COLO829 (cell line): ENCODE measurements at regions not wholly inside any gene's neighbourhood (a gene's known extent, or its start where the extent isn't known, plus 50 kb on each side); places are given as distances from the start of the nearest gene placed in this dataset.
"Not testable (repeated sequence)": the region's sequence is repeated elsewhere in the genome, so short reads cannot be mapped to it uniquely, and the experiment has no call there.

Source experiments
- DNase-seq: peaks from one replicate; pipeline ENCODE4 v3.0.0; 2012; ENCODE audit warnings: low spot score

DNA sequence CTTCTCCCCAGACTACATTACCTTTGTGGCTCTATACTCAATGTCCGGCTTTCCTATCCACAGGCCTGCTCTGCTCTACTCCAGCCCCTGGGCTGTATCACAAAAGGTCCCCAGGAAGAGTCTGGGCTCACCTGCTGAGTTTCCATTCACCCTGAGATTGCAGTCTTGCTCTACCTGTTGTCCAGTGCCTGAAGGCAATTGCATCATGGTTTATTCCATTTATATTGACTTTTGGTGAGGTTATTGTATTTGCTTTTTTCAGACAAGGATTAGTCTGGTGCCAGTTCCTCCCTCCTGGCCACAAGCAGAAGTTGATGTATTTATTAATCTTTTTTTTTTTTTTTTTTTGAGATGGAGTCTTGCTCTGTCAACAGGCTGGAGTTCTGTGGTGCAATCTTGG lies 273.1 kb downstream of the XPNPEP1 start:
- no peak for DNase-seq

GRCh38 chr10:109647627-109648026 lies 275.7 kb downstream of the XPNPEP1 start:
- no peak for DNase-seq

GRCh38 chr10:109633846-109634245 lies 289.5 kb downstream of the XPNPEP1 start:
- no peak for DNase-seq

DNA sequence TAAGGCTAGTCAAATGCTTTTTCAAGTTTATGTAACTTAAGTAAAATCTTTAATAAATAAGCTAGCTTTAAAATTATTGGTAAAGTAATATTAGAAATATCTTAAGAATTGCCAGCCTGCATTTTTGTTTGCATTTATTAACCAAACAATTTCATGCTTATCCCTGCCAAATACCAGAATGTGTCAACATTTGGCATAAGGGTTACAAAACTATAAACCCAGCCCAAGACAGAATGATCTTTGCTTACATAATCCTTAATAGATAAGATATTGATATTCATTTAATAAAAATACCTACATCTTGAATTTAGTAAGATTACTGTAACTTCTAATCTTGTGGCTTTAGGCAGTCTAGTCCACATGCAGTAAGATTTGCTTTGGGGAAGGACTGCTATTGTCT lies 290.3 kb downstream of the XPNPEP1 start:
- not testable (repeated sequence) for DNase-seq

DNA sequence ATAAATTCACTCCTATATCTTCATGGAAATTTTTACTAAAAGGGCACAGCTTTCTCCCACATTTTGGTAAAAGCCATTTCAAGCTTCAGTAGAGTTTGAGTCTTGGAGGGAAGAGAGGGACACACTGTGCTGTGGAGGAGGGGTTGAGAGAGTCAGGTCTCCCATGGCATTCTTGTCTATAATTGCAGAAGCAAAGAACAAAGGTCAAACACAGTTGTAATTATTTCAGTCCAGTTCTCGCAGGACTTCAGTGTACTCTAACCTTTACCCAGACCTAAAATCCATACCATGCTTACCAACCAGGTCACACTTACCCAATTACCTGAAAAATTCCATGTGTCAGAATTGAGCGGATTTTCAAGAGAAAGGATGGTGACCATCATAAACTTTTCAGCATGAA lies 298.4 kb downstream of the XPNPEP1 start:
- DNase-seq = no peak

DNA sequence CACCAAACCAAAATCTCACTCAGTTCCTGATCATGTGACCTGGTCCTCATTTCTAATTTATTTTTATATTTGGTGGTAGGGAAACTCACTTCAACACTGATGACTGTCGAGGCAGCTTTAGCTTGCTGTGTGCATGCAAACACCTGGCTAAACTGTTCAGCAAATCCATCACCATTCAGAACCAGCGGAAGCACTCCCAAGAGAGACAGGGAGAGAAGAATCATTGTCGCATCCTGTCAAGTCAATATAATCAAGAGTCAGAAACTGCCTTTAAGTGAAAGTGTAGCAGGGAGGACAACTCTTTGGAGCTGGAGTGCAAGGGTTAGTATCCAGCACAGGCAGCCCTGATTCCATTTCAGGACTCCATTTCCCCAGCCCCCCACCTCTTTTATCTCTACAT lies 300.7 kb downstream of the XPNPEP1 start:
- no peak for DNase-seq

DNA sequence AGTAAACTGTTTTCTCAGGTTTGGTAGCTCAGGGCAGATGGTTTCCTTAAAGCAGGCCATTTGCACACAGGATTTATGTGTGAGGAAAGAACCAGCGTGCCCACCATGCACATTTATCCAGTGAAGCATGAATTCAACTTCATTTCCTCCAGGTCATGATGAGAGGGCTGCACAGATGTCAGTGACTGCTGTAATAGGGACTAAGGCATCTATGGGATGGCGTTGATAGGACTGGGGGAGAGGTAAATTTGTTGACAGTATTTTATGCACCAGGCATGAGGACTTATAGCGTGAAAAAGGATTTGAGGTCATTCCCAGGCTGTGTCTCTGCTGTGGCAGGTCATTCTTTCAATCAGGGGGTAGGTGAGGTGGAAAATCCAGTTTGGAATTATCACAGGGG lies 302.9 kb downstream of the XPNPEP1 start:
- no peak for DNase-seq

- DNase-seq = no peak
Observed at GRCh38 chr10:109619914-109620313, 303.4 kb downstream of the XPNPEP1 start.

GRCh38 chr10:109618748-109619147 lies 304.6 kb downstream of the XPNPEP1 start:
- no peak for DNase-seq

GRCh38 chr10:109618301-109618700 lies 305.0 kb downstream of the XPNPEP1 start:
- DNase-seq = no peak

- peak; percentile 6 for DNase-seq
Observed at GRCh38 chr10:109616359-109616980, 306.8 kb downstream of the XPNPEP1 start.

DNA sequence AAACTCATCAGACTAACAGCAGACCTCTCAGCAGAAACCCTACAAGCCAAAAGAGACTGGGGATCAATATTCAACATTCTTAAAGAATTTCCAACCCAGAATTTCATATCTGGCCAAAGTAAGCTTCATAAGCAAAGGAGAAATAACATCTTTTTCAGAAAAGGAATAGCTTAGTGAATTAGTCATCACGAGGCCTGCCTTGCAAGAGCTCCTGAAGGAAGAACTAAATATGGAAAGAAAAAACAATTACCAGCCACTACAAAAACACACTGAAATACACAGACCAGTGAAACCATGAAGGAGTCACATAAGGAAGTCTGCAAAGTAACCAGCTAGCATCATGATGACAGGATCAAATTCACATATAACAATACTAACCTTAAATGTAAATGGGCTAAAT lies 328.0 kb downstream of the XPNPEP1 start:
- not testable (repeated sequence) for DNase-seq

- DNase-seq = no peak
Observed at GRCh38 chr10:109593682-109594081, 329.6 kb downstream of the XPNPEP1 start.

DNA sequence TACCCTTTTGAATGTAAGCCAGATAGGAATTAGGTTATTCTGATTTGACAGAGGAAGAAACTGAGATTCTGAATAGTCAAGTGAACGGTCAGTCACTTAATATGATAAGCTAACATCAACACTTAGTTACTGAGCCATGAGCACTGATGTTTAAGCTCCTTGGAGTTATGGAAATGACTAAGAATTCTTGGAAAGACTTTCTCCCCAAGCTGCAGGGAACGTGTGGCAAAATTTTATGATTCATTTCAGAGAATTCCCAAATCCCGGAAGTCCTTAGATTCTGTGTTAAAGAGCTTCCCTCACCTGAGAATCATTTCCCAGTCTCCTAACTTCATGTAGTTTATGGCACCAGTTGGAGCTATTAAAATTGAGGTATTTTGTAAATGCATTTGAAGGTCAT lies 330.9 kb downstream of the XPNPEP1 start:
- no peak for DNase-seq

- DNase-seq = no peak
Observed at GRCh38 chr10:109591601-109592000, 331.7 kb downstream of the XPNPEP1 start.

DNA sequence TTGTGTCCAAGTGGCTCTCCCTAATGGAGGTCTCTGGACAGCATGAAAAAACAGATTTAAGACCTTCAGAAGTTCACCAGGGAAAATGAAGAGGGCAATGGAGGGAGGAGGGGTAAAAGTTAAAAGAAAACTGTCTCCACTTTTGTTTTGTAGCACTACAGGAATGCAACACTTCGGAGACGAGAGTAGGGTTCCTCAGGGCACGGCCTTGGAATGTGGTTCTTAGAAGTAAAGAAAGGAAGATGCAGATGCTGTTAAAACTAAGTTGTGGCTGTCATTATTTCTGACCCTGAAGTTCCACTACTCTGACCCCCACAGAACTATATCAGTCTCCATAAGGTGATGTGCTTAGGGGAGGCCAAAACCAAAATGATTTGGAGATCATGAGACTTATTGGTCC lies 335.1 kb downstream of the XPNPEP1 start:
- DNase-seq = no peak

- no peak for DNase-seq
Observed at GRCh38 chr10:109587366-109587765, 335.9 kb downstream of the XPNPEP1 start.

DNA sequence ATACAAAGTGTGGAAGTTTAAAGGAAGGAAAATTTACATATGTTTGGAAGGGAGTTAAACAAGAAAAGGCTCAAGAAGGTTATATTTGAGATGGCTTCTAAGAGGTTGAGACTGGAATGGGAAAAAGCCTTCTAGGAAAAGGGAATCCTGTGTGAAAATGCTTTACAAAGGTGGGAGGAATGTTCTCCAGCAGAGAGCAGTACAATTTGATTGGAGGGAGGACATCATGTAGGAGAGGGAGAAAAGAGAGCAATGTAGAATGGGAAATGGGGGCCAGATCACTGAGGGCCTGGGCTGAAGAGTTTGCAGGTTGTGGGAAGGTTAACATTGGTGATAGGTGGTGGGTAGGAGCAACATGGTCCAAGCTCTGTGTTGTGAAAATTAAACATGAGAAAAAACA lies 366.9 kb downstream of the XPNPEP1 start:
- no peak for DNase-seq

- DNase-seq = not testable (repeated sequence)
Observed at GRCh38 chr10:109542050-109542603, 381.2 kb downstream of the XPNPEP1 start.

DNA sequence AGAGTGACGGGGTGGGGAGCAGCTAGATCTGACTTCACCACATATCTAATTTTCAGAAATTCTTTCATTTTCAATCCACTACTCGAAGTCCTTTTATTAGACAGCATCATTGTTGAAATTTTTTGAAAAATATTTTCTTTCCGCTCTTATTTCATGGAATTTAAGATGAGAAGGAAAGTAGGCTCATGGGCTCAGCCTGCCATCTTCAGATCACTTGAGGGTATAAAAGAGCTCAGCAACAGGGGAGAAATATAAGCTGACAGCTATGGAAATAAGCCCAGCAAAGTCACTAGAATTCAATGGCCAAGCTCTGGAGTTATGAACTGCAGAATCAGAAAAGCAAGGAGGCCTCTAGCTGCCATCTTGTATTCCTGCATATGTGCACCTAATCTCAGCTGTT lies 389.1 kb downstream of the XPNPEP1 start:
- DNase-seq = no peak

GRCh38 chr10:109529258-109529657 lies 394.1 kb downstream of the XPNPEP1 start:
- no peak for DNase-seq

DNA sequence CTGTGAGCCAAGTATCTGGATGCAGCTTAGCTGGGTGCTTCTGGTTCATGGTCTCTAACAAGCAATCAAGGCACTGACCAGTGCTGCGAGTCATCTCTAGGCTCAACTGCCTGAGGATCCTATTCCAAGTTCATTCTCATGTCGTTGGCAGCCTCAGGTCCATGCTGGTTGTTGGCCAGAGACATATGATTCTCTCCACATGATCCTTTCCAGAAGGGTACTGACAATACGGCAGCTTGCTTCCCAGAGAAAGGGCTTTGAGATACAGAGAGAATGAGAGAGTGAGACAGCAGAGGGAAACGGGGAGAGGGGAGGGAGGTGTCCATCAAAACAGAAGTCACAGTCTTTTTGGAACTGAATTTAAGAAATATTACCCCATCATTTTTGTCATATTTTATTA lies 405.6 kb downstream of the XPNPEP1 start:
- DNase-seq = no peak

GRCh38 chr10:109504401-109504800 lies 418.9 kb downstream of the XPNPEP1 start:
- DNase-seq = no peak

DNA sequence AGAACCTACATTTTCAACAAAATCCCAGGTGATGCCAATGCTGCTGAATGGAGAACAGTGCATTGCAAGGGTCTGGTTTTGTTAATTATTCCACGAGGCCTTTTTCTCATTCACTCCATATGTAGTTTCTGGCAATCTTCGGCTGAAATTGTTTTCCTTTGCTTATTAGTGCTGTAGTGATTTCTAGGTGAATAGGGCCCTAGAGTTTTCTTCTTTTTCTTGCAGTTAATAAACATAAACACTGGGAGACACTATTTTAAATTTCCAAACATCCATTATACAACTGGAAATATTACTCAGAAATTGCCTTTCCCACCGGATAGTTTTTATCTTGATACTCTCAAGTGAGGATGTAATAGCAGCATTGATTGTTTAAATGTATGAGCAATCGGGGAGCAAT lies 435.6 kb downstream of the XPNPEP1 start:
- no peak for DNase-seq
